UCSD-AML1 (cell line): ENCODE measurements at regions not wholly inside any gene's neighbourhood (a gene's known extent, or its start where the extent isn't known, plus 50 kb on each side); places are given as distances from the start of the nearest gene placed in this dataset.

ENCODE experiments used
- DNase-seq: peaks from one replicate; lab custom pipeline; 2025; ENCODE audit not compliant: unreplicated experiment; lab: John Stamatoyannopoulos, UW

GRCh38 chr1:101290922-101291561 is 54.2 kb downstream of the S1PR1 start:
- peak; percentile 17 for DNase-seq

- DNase-seq = peak; percentile 54
Measured at GRCh38 chr1:101291562-101292380, 55.0 kb downstream of the S1PR1 start.

DNA sequence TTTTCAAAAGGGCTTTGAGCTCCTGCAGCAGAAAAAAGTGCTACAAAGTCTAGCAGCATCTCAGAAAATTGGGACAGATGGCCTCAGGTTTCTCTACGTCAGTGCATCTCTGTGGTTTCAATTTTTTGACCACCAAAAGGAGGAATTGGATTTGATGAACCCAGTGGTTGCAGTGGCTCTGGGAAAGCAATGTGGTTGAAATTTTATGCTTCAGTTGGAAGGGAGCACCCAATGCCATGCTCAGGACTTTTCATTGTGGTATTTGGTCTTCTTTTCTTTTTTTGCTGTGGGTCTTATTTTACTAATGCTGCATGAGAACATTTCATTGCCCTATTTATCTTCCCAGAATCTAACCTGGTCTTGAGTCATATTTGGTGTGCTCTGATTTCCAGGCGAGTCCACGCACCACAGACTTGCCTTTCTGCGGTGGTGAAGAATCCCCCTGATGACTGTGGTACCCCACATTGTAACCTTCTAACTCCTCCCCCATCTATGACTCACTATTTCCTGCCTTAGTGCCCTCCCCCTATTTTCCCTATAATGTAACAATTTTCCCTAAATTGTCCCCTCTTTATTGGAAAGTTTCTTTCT is 56.7 kb downstream of the S1PR1 start:
- no peak for DNase-seq

GRCh38 chr1:101295209-101295608 is 58.4 kb downstream of the S1PR1 start:
- no peak for DNase-seq

DNA sequence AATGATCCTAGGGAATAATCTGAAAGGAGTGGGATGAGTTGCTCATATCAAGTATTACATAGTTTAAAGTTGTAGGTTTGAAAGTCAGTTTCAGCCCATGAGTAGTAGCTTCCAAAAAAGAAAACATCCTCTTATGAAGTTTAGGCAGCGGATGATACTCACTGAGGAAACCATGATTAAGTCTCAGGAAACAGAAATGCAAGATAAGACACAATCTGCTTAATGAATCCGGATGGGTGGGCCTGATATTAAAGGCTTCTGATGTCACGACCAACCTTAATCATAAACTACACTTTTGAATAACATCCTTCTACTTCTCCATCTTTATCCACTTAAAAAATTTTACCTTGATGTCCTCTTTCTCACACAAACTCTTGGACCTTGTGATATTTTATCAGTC is 61.8 kb downstream of the S1PR1 start:
- no peak for DNase-seq

DNA sequence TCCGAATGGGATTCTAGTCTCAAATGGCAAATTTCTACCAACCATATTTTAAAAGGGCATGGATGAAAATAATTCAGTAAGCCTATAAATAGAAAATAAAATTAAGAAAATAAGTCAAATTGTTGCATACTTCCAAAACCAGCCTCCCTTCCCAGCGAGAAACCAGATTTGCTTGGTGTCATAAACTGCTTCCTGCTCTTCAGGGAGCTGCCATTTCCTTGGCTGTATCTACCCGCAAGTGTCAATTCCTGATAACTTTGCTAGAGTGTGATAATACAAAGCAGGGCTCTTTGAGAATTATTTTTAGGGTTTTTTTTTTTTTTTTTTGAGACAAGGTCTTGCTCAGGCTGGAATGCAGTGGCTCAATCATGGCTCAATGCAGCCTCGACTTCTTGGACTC is 62.3 kb downstream of the S1PR1 start:
- no peak for DNase-seq

DNA sequence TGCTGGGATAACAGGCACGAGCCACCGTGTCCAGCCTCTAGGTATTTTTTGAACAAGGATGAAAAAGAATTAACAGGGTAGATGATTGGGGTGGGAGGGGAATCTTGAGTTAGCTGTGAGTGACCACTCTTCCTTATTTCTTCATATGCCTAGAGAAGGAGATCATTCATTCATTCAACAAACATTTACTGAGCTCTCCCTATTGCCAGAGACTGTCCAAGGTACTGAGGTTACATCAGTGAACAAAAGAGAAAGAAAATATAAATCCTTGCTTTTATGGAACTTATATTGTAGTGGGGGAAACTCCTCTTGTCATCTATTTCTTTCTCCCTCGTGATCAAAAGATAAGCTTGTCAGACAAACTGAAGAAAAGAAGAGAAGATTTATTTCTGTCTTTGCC is 62.9 kb downstream of the S1PR1 start:
- no peak for DNase-seq

DNA sequence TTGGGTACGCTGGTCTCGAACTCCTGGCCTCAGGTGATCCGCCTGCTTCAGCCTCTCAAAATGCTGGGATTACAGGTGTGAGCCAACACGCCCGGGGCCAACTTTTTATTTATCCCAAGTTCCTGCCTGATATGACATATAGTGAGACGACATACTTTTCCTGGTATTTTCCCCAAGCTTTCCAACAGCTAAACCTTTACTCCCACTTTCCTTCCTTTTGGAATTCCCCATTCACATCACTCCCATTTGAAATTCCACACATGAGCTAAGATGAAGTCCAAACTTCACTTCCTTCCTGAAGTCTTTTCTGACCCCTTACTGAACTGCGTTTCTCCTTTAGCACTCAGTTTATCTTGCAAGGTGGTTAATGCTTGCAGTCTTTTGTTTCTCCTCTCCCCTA is 64.1 kb downstream of the S1PR1 start:
- DNase-seq = no peak

DNA sequence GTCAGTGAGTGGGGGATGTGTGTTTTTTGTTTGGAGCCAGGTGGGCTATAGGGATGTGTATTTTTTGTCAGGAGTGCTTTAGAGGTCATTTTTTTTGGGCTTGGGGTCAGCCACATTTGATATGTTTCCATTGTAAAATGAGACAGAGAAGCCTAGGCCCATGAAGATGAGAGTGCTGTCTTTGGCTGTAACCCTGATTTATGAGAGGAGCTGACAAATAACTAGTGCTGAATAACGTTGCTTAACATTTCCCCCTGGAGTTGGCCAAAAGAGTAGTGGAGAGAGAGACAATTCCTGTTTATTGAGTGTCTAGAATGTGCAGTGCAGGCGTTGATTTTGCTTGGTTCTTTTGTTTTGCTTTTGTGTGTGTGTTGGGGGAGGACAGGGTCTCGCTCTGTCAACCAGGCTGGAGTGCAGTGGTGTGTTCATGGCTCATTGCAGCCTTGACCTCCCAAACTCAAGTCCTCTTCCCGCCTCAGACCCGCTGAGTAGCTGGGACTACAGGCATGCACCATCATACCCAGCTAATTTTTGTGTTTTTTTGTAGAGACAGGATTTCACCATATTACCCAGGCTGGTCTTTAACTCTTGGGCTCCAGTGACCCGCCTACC is 64.7 kb downstream of the S1PR1 start:
- DNase-seq = no peak

DNA sequence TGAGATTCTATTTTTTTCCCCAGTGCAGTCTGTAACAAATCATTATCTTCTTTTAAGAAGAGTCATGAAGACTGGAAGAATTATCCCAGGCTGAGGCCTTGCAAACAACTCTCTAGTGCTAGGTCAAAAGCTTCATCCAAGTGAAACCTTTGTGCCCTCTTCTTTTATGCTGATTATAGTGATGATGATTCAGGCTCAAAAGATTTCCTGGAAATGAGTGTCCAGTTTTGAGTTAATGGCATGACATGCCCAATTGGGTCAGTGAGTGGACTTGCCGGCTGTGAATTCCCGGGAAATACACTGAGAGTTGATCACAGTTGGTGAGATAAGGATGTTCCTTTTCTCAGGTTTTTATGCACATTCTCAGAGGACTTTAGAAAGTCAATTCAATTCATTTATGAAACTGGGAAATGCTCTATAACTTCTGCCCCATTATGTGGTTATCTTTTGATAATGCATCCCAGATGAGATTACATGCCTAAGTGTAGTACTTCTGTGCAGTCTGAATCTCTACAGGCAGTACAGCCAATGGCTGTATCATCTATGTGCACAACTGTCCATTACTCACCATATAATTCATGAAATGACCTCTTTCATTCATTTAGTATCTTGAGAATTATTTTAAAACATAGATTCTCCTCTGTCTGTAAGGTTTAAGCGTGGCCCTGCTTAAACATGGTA is 66.2 kb downstream of the S1PR1 start:
- DNase-seq = no peak

GRCh38 chr1:101307985-101308689 is 71.3 kb downstream of the S1PR1 start:
- no peak for DNase-seq

DNA sequence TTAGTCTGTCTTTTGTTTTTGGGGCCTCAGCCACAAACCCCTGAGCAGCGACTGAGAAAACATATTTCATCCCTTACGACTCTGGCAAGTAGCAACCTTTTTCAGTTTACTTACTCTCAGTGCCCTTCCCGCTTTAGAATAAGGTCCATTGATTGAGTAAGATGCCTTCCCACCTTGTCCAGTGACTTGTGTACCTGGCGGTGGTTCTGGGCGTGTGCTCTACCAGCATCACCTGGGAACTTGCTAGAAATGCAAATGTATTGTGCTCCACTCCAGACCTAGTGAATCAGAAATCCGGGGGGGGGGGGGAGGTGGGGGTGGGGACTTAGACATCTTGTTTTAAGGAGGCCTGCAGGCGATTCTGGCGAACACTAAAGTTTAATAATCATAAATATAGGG is 72.1 kb downstream of the S1PR1 start:
- no peak for DNase-seq

- DNase-seq = peak; percentile 64
Measured at GRCh38 chr1:101309334-101310311, 72.8 kb downstream of the S1PR1 start.

- no peak for DNase-seq
Measured at GRCh38 chr1:101310506-101310905, 73.7 kb downstream of the S1PR1 start.

- DNase-seq = no peak
Measured at GRCh38 chr1:101311146-101311920, 74.5 kb downstream of the S1PR1 start.

GRCh38 chr1:101312147-101312546 is 75.3 kb downstream of the S1PR1 start:
- DNase-seq = no peak

- no peak for DNase-seq
Measured at GRCh38 chr1:101313356-101313755, 76.5 kb downstream of the S1PR1 start.

DNA sequence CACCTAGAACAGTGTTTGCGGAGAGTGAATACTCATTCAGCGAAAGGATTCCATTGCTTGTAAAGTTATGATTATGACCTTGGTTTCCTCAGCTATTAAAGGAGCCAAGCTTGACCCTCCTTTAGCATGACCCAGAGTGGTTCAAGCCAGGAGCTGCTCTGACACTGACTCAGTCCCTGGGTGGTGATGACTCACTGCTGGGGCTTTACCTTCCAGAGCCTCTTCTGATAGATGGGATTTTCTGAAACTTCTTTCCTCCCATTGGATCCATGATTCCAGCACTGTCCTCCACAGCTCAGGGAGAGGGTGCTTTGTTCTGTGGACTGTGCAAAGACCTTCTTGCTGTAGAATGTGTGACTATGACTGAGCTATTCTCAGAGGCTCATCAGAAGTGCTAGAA is 77.4 kb downstream of the S1PR1 start:
- DNase-seq = no peak

DNA sequence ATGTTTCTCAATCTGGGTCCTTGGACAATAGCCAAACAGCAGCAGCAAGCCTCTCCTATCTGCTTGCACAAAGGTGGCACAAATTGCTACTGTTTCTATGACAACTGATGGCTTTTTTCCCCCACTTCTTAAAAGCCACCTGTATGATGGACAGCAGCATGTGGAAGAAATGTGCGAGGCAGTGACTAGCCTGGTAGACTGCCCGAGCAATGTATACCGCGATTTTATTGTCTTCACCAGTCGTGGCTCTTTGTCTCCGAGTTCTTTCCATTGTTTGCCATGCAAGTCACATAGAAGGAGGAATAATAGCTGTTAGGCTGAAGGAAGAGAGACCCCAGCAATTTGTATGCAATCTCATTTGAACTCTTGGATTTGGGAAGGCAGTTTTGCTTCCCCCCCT is 79.4 kb downstream of the S1PR1 start:
- no peak for DNase-seq
